WTC11 (cell line): ENCODE measurements at regions not wholly inside any gene's neighbourhood (a gene's known extent, or its start where the extent isn't known, plus 50 kb on each side); places are given as distances from the start of the nearest gene placed in this dataset.
A peak's percentile ranks its signal among the peaks of the same experiment; 100 is the strongest.

Experiments used
- ATAC-seq: fragments of 200-7000 bp; cut with Tn5 transposase; 2 replicates; pipeline ENCODE4 v1.10.0; 2021; ENCODE audit warnings: mild to moderate bottlenecking, moderate library complexity
- CTCF ChIA-PET: fragments of 300-600 bp; sonication (Branson Sonifier 250); formaldehyde crosslinking; loops from one replicate; lab custom pipeline; 2021; ENCODE audit warnings: antibody characterized with exemption; lab: Charles Lee
- POLR2A ChIA-PET: fragments of 350-600 bp; sonication (Branson Sonifier 250); formaldehyde crosslinking; loops from one replicate; lab custom pipeline; 2021; ENCODE audit warnings: antibody characterized with exemption; lab: Charles Lee
- DNase-seq: peaks from one replicate; pipeline ENCODE4 v3.0.0; 2021; ENCODE audit warnings: low spot score
- H3K27ac Mint-ChIP-seq: 2 replicates; pipeline ENCODE4 v1.8.0; 2021; ENCODE audit warnings: mixed read lengths
- H3K27me3 Mint-ChIP-seq: 2 replicates; pipeline ENCODE4 v1.8.0; 2021; ENCODE audit warnings: low read depth, mild to moderate bottlenecking, moderate library complexity, mixed read lengths
- H3K36me3 Mint-ChIP-seq: 2 replicates; pipeline ENCODE4 v1.8.0; 2021; ENCODE audit warnings: mixed read lengths
- H3K4me1 Mint-ChIP-seq: 2 replicates; pipeline ENCODE4 v1.8.0; 2022; ENCODE audit warnings: mixed read lengths
- H3K4me3 Mint-ChIP-seq: 2 replicates; pipeline ENCODE4 v1.8.0; 2021; ENCODE audit warnings: mild to moderate bottlenecking, moderate library complexity, mixed read lengths
- H3K9me3 Mint-ChIP-seq: 2 replicates; pipeline ENCODE4 v1.8.0; 2021; ENCODE audit warnings: mixed read lengths
- ARID4B ChIP-seq: sonication (generic); formaldehyde crosslinking; IDR thresholded peaks from 2 replicates; pipeline ENCODE4 v1.8.0; 2023; ENCODE audit warnings: missing genetic modification reagents, mild to moderate bottlenecking, borderline replicate concordance
- ATF3 ChIP-seq: sonication (generic); formaldehyde crosslinking; conservative IDR thresholded peaks from 2 replicates; pipeline ENCODE4 v1.8.1; 2022; ENCODE audit warnings: mild to moderate bottlenecking, missing genetic modification reagents
- CTCF ChIP-seq: fragments of 200-600 bp; IDR thresholded peaks from 2 replicates; pipeline ENCODE4 v1.8.0; 2022; ENCODE audit warnings: antibody characterized with exemption
- ELF4 ChIP-seq: sonication (generic); formaldehyde crosslinking; IDR thresholded peaks from 2 replicates; pipeline ENCODE4 v1.8.1; 2022; ENCODE audit warnings: low read depth, mild to moderate bottlenecking, moderate library complexity, missing genetic modification reagents
- EMX1 ChIP-seq: fragments of 250-450 bp; sonication (Bioruptor Pico); IDR thresholded peaks from 2 replicates; pipeline ENCODE4 v1.8.0; 2021; ENCODE audit warnings: mild to moderate bottlenecking
- ERG ChIP-seq: fragments of 250-450 bp; sonication (Bioruptor Pico); IDR thresholded peaks from 2 replicates; pipeline ENCODE4 v1.8.0; 2021; ENCODE audit warnings: mild to moderate bottlenecking
- ETV6 ChIP-seq: sonication (generic); formaldehyde crosslinking; IDR thresholded peaks from 2 replicates; pipeline ENCODE4 v1.8.1; 2022; ENCODE audit warnings: mild to moderate bottlenecking, missing genetic modification reagents
- FOXK1 ChIP-seq: sonication (generic); formaldehyde crosslinking; IDR thresholded peaks from 2 replicates; pipeline ENCODE4 v1.8.0; 2022; ENCODE audit warnings: mild to moderate bottlenecking, moderate library complexity, missing genetic modification reagents
- FOXP4 ChIP-seq: sonication (generic); formaldehyde crosslinking; IDR thresholded peaks from 2 replicates; pipeline ENCODE4 v1.8.0; 2022; ENCODE audit warnings: mild to moderate bottlenecking, missing genetic modification reagents
- HMGA2 ChIP-seq: fragments of 250-450 bp; sonication (Bioruptor Pico); IDR thresholded peaks from 2 replicates; pipeline ENCODE4 v1.4.0; 2021; ENCODE audit warnings: mild to moderate bottlenecking, moderate library complexity
- NFATC4 ChIP-seq: fragments of 250-450 bp; sonication (Bioruptor Pico); IDR thresholded peaks from 2 replicates; pipeline ENCODE4 v1.9.0; 2021; ENCODE audit warnings: mild to moderate bottlenecking
- NFE2L1 ChIP-seq: sonication (generic); formaldehyde crosslinking; IDR thresholded peaks from 2 replicates; pipeline ENCODE4 v1.8.1; 2023; ENCODE audit warnings: missing genetic modification reagents
- RELA ChIP-seq: sonication (generic); formaldehyde crosslinking; IDR thresholded peaks from 2 replicates; pipeline ENCODE4 v1.8.1; 2022; ENCODE audit warnings: missing genetic modification reagents, mild to moderate bottlenecking, borderline replicate concordance
- RORB ChIP-seq: fragments of 250-450 bp; sonication (Bioruptor Pico); IDR thresholded peaks from 2 replicates; pipeline ENCODE4 v1.9.0; 2021; ENCODE audit warnings: mild to moderate bottlenecking
- TEAD4 ChIP-seq: sonication (generic); formaldehyde crosslinking; IDR thresholded peaks from 2 replicates; pipeline ENCODE4 v1.8.0; 2022; ENCODE audit warnings: mild to moderate bottlenecking, missing genetic modification reagents
- USF2 ChIP-seq: sonication (generic); formaldehyde crosslinking; IDR thresholded peaks from 2 replicates; pipeline ENCODE4 v1.8.1; 2023; ENCODE audit warnings: mild to moderate bottlenecking, missing genetic modification reagents, moderate library complexity
- ZNF317 ChIP-seq: sonication (generic); formaldehyde crosslinking; IDR thresholded peaks from 2 replicates; pipeline ENCODE4 v1.8.1; 2023; ENCODE audit warnings: low read depth, mild to moderate bottlenecking, moderate library complexity, missing genetic modification reagents, borderline replicate concordance

GRCh38 chr11:43012606-43013005 is 299.2 kb upstream of the API5 start:
- Mint-ChIP-seq H3K9me3 (0 out of 2 replicates have a peak, but pooled peaks cover 1% of the 10 kb centered on the region), H3K36me3 (no peaks in the 10 kb centered on the region), H3K4me3 (no peak overlapping the region), H3K4me1 (no peaks in the 10 kb centered on the region), H3K27ac (no peak overlapping the region), H3K27me3 (no peaks in the 10 kb centered on the region)
- DNase-seq (no peak), ATAC-seq (no peak)
- TF ChIP-seq USF2 (CRISPR knock-in tag), result no peak
- no peak for TF ChIP-seq FOXK1 (CRISPR knock-in tag)
- TF ChIP-seq ARID4B (CRISPR knock-in tag), result no peak
- no peak for TF ChIP-seq HMGA2
- TF ChIP-seq ETV6 (CRISPR knock-in tag), result no peak
- no peak for TF ChIP-seq FOXP4
- TF ChIP-seq ATF3, result no peak
- TF ChIP-seq ELF4 (CRISPR knock-in tag), result no peak
- TF ChIP-seq NFE2L1 (CRISPR knock-in tag), result no peak
- TF ChIP-seq RELA (CRISPR knock-in tag), result no peak
- ChIA-PET CTCF (interaction anchor here (0.5 to 1.4 kb wide), 3 partner anchors 8 to 1565 kb away, joined by 3 to 7 read pairs (median 4); no protein-coding TSS in a partner anchor), POLR2A (no interaction called here)

GRCh38 chr11:43021466-43021865 is 290.3 kb upstream of the API5 start:
- no peaks in the 10 kb centered on the region for H3K9me3 Mint-ChIP-seq
- ChIA-PET POLR2A (interaction anchor here (0.7 kb wide), 1 partner anchor 1591 kb away, joined by 3 read pairs; no protein-coding TSS in a partner anchor), CTCF (interaction anchor here (0.6 to 3.2 kb wide), 13 partner anchors 9 to 1737 kb away, joined by 3 to 17 read pairs (median 3); no protein-coding TSS in a partner anchor)
- ATAC-seq (peak; percentile 86), DNase-seq (peak; percentile 35)
- H3K4me3 Mint-ChIP-seq, result no peak overlapping the region
- H3K4me1 Mint-ChIP-seq, result peaks cover 11% of the 10 kb centered on the region
- H3K27me3 Mint-ChIP-seq, result no peaks in the 10 kb centered on the region
- peak; percentile 44 for TF ChIP-seq CTCF
- TF ChIP-seq RORB (CRISPR knock-in tag), result no peak
- no peak for TF ChIP-seq NFATC4 (CRISPR knock-in tag)
- no peak overlapping the region for H3K27ac Mint-ChIP-seq
- H3K36me3 Mint-ChIP-seq, result no peaks in the 10 kb centered on the region

- no peak for DNase-seq
- Mint-ChIP-seq H3K27me3 (no peaks in the 10 kb centered on the region), H3K27ac (no peak overlapping the region), H3K4me3 (no peak overlapping the region), H3K36me3 (no peaks in the 10 kb centered on the region), H3K4me1 (no peaks in the 10 kb centered on the region), H3K9me3 (peaks cover 10% of the 10 kb centered on the region)
- CTCF ChIA-PET, result no interaction called here
- POLR2A ChIA-PET, result no interaction called here
- no peak for ATAC-seq
- TF ChIP-seq EMX1 (no peak), ZNF317 (no peak), ETV6 (CRISPR knock-in tag) (no peak), ERG (CRISPR knock-in tag) (no peak), ARID4B (CRISPR knock-in tag) (no peak), TEAD4 (CRISPR knock-in tag) (no peak)
Observed at GRCh38 chr11:43034341-43034740, 277.5 kb upstream of the API5 start.
